GM12865 (cell line): ENCODE measurements at regions not wholly inside any gene's neighbourhood (a gene's known extent, or its start where the extent isn't known, plus 50 kb on each side); places are given as distances from the start of the nearest gene placed in this dataset.

Experiments
- DNase-seq: peaks from one replicate; pipeline ENCODE4 v3.0.0; 2010; ENCODE audit warnings: low read depth
- H3K4me3 ChIP-seq: 2 replicates; pipeline ENCODE4 v1.5.1; 2011; ENCODE audit warnings: mild to moderate bottlenecking, low read depth, low read length, control low read depth
- TF ChIP-seq, protein P1 (sequence below): IDR thresholded peaks from 2 replicates; pipeline ENCODE4 v1.5.1; 2011; ENCODE audit warnings: low read length, control low read depth, low read depth, inconsistent platforms; ENCODE audit not compliant: insufficient read depth; ENCODE audit errors: missing control alignments

DNA sequence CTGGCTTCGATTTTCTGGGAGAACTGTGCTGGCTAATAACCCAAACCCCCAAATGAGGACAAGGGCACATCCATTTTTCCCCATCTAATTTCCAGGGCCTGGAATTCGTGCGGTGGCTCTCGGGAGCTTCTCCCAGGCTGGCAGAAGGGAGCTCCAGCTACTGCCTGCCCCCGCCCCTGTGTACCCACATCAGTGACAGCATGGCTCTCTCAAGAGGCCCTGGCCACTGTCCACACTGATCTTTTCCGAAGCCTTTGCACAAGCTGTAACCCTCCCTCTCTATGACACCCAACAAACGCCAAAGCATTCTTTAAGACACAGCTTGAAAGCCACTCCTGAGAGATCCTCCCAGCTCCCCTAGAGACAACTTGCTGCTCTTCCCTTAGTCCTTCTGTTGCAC, 73.1 kb downstream of the ZIC5 start:
- DNase-seq, result no peak
- no peak overlapping the region for H3K4me3 ChIP-seq
- TF ChIP-seq, protein P1, sequence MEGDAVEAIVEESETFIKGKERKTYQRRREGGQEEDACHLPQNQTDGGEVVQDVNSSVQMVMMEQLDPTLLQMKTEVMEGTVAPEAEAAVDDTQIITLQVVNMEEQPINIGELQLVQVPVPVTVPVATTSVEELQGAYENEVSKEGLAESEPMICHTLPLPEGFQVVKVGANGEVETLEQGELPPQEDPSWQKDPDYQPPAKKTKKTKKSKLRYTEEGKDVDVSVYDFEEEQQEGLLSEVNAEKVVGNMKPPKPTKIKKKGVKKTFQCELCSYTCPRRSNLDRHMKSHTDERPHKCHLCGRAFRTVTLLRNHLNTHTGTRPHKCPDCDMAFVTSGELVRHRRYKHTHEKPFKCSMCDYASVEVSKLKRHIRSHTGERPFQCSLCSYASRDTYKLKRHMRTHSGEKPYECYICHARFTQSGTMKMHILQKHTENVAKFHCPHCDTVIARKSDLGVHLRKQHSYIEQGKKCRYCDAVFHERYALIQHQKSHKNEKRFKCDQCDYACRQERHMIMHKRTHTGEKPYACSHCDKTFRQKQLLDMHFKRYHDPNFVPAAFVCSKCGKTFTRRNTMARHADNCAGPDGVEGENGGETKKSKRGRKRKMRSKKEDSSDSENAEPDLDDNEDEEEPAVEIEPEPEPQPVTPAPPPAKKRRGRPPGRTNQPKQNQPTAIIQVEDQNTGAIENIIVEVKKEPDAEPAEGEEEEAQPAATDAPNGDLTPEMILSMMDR, result no peak

- TF ChIP-seq, protein P1, result no peak
- no peak for DNase-seq
- no peak overlapping the region for H3K4me3 ChIP-seq
These were observed 74.5 kb downstream of the ZIC5 start for GRCh38 chr13:99897076-99897440.

GRCh38 chr13:99896369-99897075, 75.0 kb downstream of the ZIC5 start:
- no peak overlapping the region for H3K4me3 ChIP-seq
- DNase-seq, result no peak
- TF ChIP-seq, protein P1, result no peak

DNA sequence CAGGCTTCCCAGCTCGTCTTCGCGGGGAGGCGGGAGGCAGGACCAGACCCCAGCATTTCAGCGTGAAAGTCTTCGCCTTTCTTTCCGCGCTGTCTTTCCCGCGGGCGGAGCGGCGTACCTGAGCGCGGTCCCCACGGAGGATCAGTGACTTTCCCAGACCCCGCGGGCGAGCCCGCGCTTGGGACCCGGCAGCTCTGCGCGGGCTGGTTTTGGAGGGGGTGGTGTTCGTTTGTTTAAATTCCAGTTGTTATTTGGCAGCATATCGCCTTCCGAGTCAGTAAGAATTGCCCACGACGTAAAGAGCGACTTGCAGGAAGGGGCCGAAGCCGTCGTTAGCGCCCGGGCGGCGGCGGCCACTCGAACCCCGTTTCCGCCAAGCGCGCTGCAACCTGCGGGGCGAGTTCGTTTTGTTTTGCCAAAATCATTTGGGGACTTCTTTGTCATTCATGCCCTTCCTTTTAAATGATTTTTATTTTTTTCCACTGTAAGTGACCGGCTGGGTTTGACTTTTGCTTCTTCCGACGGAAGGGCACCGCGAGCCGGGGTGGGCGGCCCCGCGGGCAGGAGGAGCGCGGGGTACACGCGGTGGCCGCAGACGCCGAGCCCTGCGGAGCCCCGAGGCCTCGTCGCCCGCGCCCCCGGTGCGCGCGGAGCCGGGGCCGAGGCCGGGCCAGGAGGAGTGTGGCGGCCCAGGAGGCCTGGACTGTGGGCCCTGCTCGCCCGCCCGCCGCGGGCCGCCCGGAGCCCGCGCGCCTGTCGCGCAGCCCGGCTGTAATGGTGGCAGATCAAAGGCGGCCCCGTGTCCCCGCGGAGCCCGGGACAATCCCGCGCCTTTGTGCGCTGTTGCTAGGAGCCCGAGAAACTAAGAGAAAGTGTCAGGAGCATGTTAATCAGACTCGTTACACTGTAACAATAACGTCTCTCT, 75.9 kb downstream of the ZIC5 start:
- TF ChIP-seq, protein P1, result no peak
- DNase-seq, result no peak
- H3K4me3 ChIP-seq, result peak overlapping the region; percentile 46

DNA sequence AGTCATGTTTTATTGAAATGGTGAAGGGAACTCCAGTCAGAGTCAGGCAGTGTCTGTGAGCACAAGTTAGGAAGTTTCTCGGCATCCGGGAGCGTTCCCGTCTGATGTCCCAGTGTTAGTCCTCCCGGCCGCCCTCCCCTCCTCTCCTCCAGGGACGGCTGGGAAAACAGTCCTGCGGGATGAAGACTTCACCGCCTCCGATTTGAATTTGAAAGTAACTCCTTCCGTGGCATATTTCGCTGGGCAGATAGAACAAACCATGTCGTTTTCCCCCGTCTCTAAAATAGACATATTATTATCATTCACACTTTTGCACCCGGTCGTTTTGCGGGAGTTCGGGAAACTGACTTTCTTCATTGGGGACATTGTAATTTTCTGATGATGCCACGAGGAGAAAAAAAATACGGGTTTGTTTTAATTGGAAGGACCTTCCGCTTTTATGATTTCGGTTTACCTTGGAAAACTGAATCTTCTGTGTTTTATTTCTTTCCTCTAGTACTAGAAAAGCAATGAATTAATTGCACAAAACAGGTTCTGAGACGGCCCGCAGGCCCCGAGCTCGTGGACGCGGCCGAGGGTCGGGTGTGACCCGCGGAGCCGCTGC, 76.6 kb downstream of the ZIC5 start:
- no peak for DNase-seq
- TF ChIP-seq, protein P1, result no peak
- H3K4me3 ChIP-seq, result peak overlapping the region; percentile 46

- no peak overlapping the region for H3K4me3 ChIP-seq
- TF ChIP-seq, protein P1, result no peak
- DNase-seq, result no peak
These were observed 77.3 kb downstream of the ZIC5 start for GRCh38 chr13:99894105-99894839.
